ENCODE measurements at regions not wholly inside any gene's neighbourhood (a gene's known extent, or its start where the extent isn't known, plus 50 kb on each side); places are given as distances from the start of the nearest gene placed in this dataset.
A peak's percentile ranks its signal among the peaks of the same experiment; 100 is the strongest.

DNA sequence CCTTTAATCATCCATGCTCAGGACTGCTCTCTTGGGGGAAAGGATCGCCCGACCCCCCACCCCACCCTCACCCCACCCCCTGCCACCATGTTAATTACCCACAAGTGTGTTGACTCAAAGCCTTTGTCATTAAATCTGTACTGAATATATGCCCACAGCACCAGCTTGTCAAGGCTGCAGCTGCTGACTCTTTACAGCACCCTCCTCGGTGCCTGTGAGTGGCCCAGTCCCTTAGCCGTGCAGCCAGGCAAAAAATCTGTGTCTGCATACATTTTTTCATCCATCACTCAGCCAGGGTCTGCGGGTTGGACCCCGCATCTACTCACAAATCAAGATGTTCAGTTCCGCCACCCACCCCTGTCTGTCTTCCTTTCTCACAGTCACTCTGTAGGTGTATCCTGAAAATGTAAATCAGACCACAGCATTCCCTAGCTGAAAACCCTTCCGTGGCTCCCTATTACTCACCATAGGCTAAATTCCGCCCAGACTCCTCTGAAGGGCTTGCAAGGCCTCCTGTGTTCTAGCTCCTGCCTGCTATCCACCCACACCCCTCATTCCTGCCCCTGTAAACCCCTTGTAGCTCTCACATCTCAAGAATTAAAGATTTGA is 53.7 kb upstream of the KCNIP1 start:
- Histone ChIP-seq H3K9me3 (ENCODE audit: insufficient read depth in 2 of 2, low read depth in 1 of 2, low read length in 1 of 2) (peaks cover 7 to 12% of the 10 kb centered on the region in 2 experiments; a peak in 2 of 4 replicates), H3K23ac (ENCODE audit: insufficient read length) (no peak overlapping the region), H4K8ac (ENCODE audit: extremely low read depth, insufficient read depth, low read length) (no peak overlapping the region), H3K4ac (replicated peaks; ENCODE audit: insufficient read length, low read depth, low read length) (no peak overlapping the region), H3K79me2 (ENCODE audit: control insufficient read depth in 1 of 2, insufficient read depth in 2 of 2, low read length in 2 of 2) (no peaks in the 10 kb centered on the region), H2BK15ac (ENCODE audit: low read length) (no peak overlapping the region), H3K27ac (ENCODE audit: low read depth, low read length) (no peak overlapping the region), H4K5ac (ENCODE audit: insufficient read length, low read depth, low read length) (no peak overlapping the region), H2AFZ (ENCODE audit: low read length) (no peak overlapping the region), H2BK5ac (ENCODE audit: low read depth, low read length) (no peak overlapping the region), H2BK12ac (ENCODE audit: low read depth, low read length) (no peak overlapping the region), H3K9ac (replicated peaks in 1 of 4; ENCODE audit: extremely low read depth in 1 of 4, low read depth in 3 of 4, low read length in 3 of 4) (no peak overlapping the region), H3K18ac (ENCODE audit: extremely low read depth, low read length) (no peak overlapping the region), H2AK5ac (ENCODE audit: low read depth, low read length) (no peak overlapping the region), H3K4me3 (ENCODE audit: extremely low read depth in 1 of 4, insufficient read depth in 2 of 4, low read depth in 3 of 4, low read length in 4 of 4) (no peak overlapping the region), H3K56ac (replicated peaks; ENCODE audit: insufficient read length, low read depth, low read length) (no peak overlapping the region), H3K23me2 (ENCODE audit: low read depth, low read length) (no peaks in the 10 kb centered on the region), H3K14ac (ENCODE audit: insufficient read length) (no peak overlapping the region), H4K20me1 (replicated peaks in 1 of 2; ENCODE audit: control insufficient read depth in 1 of 2, insufficient read depth in 2 of 2, low read length in 2 of 2) (no peaks in the 10 kb centered on the region), H4K91ac (replicated peaks; ENCODE audit: insufficient read length, low read length) (no peak overlapping the region), H3K36me3 (ENCODE audit: control insufficient read depth in 2 of 4, insufficient read depth in 4 of 4, low read length in 3 of 4) (no peaks in the 10 kb centered on the region), H3K27me3 (replicated peaks in 1 of 4; ENCODE audit: control insufficient read depth in 3 of 4, extremely low read depth in 1 of 4, insufficient read depth in 3 of 4, low read length in 3 of 4) (no peaks in the 10 kb centered on the region), H3K4me1 (replicated peaks in 1 of 4; ENCODE audit: control insufficient read depth in 3 of 4, insufficient read depth in 4 of 4, low read length in 3 of 4) (no peaks in the 10 kb centered on the region; a peak in 1 of 7 replicates), H3K79me1 (ENCODE audit: low read depth, low read length) (no peaks in the 10 kb centered on the region), H2BK120ac (replicated peaks; ENCODE audit: low read depth, low read length) (no peak overlapping the region), H3K4me2 (ENCODE audit: insufficient read depth in 1 of 2, low read depth in 2 of 2, low read length in 2 of 2) (no peak overlapping the region), H2BK20ac (ENCODE audit: low read length) (no peak overlapping the region)
- CTCF ChIA-PET (ENCODE audit: partially characterized antibody), result interaction anchor here (0.6 to 2.8 kb wide), 4 partner anchors 15 to 1698 kb away, joined by 3 to 6 read pairs (median 4); no protein-coding TSS in a partner anchor
- WGBS, 2 experiments (ENCODE audit: extremely low coverage in 1 of 2, insufficient coverage in 1 of 2, insufficient read length in 1 of 2, insufficient replicate concordance in 2 of 2, low coverage in 1 of 2, low lambda C conversion rate in 2 of 2, missing lambda C conversion rate in 1 of 2), result 88% methylated on average over 7 of the region's 9 CpGs; no CpG with 5 or more reads in 1 of the 2 experiments
- peak in 1 of 2 experiments; percentile 33 for DNase-seq (ENCODE audit: low read depth in 1 of 2, low spot score in 2 of 2)
- POLR2A ChIA-PET (ENCODE audit: partially characterized antibody), result no interaction called here
- FAIRE-seq, result no peak
- TF ChIP-seq SRF (IDR thresholded peaks at IDR 0.05; ENCODE audit: low read depth, low read length) (no peak), MAFK (IDR thresholded peaks at IDR 0.05; ENCODE audit: low read depth, low read length) (no peak), SP2 (IDR thresholded peaks at IDR 0.05; ENCODE audit: low read length) (no peak), CREB1 (IDR thresholded peaks at IDR 0.05) (no peak), BACH1 (IDR thresholded peaks at IDR 0.05; ENCODE audit: low read length) (no peak), CHD1 (IDR thresholded peaks at IDR 0.05; ENCODE audit: low read depth, low read length) (no peak), BRCA1 (IDR thresholded peaks at IDR 0.05; ENCODE audit: low read depth, low read length) (no peak), POU5F1 (IDR thresholded peaks at IDR 0.05; ENCODE audit: low read depth, low read length) (no peak), CHD2 (IDR thresholded peaks at IDR 0.05; ENCODE audit: low read length) (no peak)
- TF ChIP-seq, protein P1, sequence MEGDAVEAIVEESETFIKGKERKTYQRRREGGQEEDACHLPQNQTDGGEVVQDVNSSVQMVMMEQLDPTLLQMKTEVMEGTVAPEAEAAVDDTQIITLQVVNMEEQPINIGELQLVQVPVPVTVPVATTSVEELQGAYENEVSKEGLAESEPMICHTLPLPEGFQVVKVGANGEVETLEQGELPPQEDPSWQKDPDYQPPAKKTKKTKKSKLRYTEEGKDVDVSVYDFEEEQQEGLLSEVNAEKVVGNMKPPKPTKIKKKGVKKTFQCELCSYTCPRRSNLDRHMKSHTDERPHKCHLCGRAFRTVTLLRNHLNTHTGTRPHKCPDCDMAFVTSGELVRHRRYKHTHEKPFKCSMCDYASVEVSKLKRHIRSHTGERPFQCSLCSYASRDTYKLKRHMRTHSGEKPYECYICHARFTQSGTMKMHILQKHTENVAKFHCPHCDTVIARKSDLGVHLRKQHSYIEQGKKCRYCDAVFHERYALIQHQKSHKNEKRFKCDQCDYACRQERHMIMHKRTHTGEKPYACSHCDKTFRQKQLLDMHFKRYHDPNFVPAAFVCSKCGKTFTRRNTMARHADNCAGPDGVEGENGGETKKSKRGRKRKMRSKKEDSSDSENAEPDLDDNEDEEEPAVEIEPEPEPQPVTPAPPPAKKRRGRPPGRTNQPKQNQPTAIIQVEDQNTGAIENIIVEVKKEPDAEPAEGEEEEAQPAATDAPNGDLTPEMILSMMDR (IDR thresholded peaks at IDR 0.05; ENCODE audit: control extremely low read depth in 1 of 3, insufficient read depth in 1 of 3, low read depth in 1 of 3, low read length in 3 of 3), result no peak
- TF ChIP-seq, protein P2, sequence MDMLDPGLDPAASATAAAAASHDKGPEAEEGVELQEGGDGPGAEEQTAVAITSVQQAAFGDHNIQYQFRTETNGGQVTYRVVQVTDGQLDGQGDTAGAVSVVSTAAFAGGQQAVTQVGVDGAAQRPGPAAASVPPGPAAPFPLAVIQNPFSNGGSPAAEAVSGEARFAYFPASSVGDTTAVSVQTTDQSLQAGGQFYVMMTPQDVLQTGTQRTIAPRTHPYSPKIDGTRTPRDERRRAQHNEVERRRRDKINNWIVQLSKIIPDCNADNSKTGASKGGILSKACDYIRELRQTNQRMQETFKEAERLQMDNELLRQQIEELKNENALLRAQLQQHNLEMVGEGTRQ (IDR thresholded peaks at IDR 0.05; ENCODE audit: low read length), result no peak

All from H1 (cell line).